ENCODE measurements at regions not wholly inside any gene's neighbourhood (a gene's known extent, or its start where the extent isn't known, plus 50 kb on each side); places are given as distances from the start of the nearest gene placed in this dataset.

DNA sequence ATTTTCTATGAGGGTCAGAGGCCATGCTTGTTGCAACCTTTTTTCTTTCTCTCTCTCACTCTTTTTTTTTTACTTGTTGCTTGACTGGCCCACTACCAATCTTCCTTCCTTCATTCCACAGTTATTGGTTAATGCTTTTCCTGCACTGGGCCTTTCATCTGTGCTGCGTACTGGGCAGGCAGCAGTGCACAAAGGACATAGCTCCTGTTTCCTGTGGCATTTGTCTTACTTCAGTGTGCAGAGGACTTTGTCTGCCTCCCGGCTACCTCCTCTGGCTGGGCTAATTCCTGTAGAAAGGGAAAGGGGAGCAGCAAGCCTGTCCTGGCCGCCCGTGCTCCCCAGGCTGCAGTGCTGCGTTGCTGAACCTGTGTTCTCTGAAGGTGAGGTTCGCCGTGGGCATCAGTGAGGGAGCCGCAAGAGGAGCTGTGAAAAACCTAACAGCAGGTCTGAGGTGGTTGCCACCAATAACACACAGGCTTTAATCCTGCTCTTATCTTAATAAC is 93.7 kb upstream of the RGMA start:
- no peak for ATAC-seq
- Mint-ChIP-seq H3K27ac (no peak overlapping the region), H3K4me3 (no peak overlapping the region), H3K4me1 (peaks cover 0 to 3% (median 0%) of the 10 kb centered on the region in 7 donors), H3K36me3 (no peaks in the 10 kb centered on the region), H3K9me3 (peaks cover 0 to 1% (median 0%) of the 10 kb centered on the region in 11 donors), H3K27me3 (peaks cover 0 to 15% (median 7%) of the 10 kb centered on the region in 5 donors)
- no peak overlapping the region for H3K27ac ChIP-seq (ENCODE audit: low read depth, low read length)
- ChIA-PET POLR2A (no interaction called here), CTCF (no interaction called here)
- no peaks in the 10 kb centered on the region for H3K9me3 ChIP-seq (ENCODE audit: control insufficient read depth in 2 of 3, low read length in 3 of 3)
- intact Hi-C loops (cut with micrococcal nuclease): no loop called here
- H3K4me3 ChIP-seq (ENCODE audit: low read length): no peak overlapping the region
- H3K27me3 ChIP-seq (ENCODE audit: control insufficient read depth in 2 of 2, insufficient read depth in 2 of 2, low read length in 2 of 2): no peaks in the 10 kb centered on the region
- no peaks in the 10 kb centered on the region for H3K36me3 ChIP-seq (ENCODE audit: control insufficient read depth in 2 of 3, insufficient read depth in 3 of 3, low read length in 3 of 3)
- DNase-seq: no peak
- no peaks in the 10 kb centered on the region for H3K4me1 ChIP-seq (ENCODE audit: control insufficient read depth in 2 of 2, insufficient read depth in 2 of 2, low read length in 2 of 2)

DNA sequence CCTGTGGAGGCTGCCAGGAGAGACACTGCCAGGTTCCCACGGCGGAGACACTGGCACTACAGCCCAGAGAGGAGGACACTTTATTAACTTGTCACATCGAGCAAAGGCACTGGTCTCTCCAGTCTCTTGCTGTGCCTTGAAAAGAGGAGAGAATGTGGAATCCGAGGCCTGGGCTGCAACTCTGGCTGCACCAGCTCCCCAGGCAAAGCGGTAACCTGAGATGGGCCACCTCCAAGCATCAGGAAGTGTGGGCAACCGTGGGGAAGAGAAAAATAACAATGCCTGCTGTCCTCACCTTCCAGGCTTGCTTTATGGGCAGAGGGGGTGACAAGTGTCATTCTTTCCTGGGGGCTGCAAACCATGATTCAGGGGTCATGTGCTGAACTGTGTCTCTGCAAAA is 91.6 kb upstream of the RGMA start:
- ChIA-PET POLR2A (no interaction called here), CTCF (no interaction called here)
- Histone ChIP-seq H3K36me3 (ENCODE audit: control insufficient read depth in 2 of 3, insufficient read depth in 3 of 3, low read length in 3 of 3) (no peaks in the 10 kb centered on the region), H3K4me3 (ENCODE audit: low read length) (no peak overlapping the region), H3K4me1 (ENCODE audit: control insufficient read depth in 2 of 2, insufficient read depth in 2 of 2, low read length in 2 of 2) (no peaks in the 10 kb centered on the region), H3K27me3 (ENCODE audit: control insufficient read depth in 2 of 2, insufficient read depth in 2 of 2, low read length in 2 of 2) (no peaks in the 10 kb centered on the region), H3K9me3 (ENCODE audit: control insufficient read depth in 2 of 3, low read length in 3 of 3) (no peaks in the 10 kb centered on the region), H3K27ac (ENCODE audit: low read depth, low read length) (no peak overlapping the region)
- Mint-ChIP-seq H3K36me3 (no peaks in the 10 kb centered on the region), H3K9me3 (peaks cover 0 to 3% (median 0%) of the 10 kb centered on the region in 11 donors), H3K4me3 (no peak overlapping the region), H3K4me1 (peaks cover 0 to 4% (median 0%) of the 10 kb centered on the region in 7 donors), H3K27me3 (peaks cover 3 to 11% (median 6%) of the 10 kb centered on the region in 5 donors), H3K27ac (no peak overlapping the region)
- DNase-seq: no peak
- intact Hi-C loops (cut with micrococcal nuclease): no loop called here
- no peak for ATAC-seq

DNA sequence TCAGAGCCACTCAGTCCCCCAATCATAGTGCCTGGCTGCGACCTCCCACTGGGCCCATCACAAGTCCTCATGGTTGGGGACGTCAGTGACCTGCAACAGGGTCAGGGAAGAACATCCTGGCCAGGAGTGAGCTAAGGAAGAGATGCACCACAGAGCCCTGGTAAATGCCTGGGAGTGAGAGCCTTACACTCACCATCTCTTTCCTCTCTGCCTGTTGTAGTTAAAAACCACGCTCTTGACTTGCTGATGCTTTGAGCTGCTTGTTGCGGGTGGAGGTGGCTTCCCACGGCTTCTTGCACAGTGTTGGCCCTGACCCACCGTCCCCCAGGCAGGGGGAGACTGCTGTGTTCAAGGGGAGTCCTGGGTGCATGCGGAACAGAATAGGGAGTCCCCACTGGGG is 91.1 kb upstream of the RGMA start:
- DNase-seq (no peak), ATAC-seq (no peak)
- Histone ChIP-seq H3K27me3 (ENCODE audit: control insufficient read depth in 2 of 2, insufficient read depth in 2 of 2, low read length in 2 of 2) (no peaks in the 10 kb centered on the region), H3K27ac (ENCODE audit: low read depth, low read length) (no peak overlapping the region), H3K4me1 (ENCODE audit: control insufficient read depth in 2 of 2, insufficient read depth in 2 of 2, low read length in 2 of 2) (no peaks in the 10 kb centered on the region), H3K4me3 (ENCODE audit: low read length) (no peak overlapping the region), H3K9me3 (ENCODE audit: control insufficient read depth in 2 of 3, low read length in 3 of 3) (no peaks in the 10 kb centered on the region), H3K36me3 (ENCODE audit: control insufficient read depth in 2 of 3, insufficient read depth in 3 of 3, low read length in 3 of 3) (no peaks in the 10 kb centered on the region)
- CTCF ChIA-PET: no interaction called here
- Mint-ChIP-seq H3K27ac (no peak overlapping the region), H3K27me3 (peaks cover 0 to 17% (median 12%) of the 10 kb centered on the region in 5 donors), H3K4me3 (no peak overlapping the region), H3K4me1 (peaks cover 0 to 4% (median 0%) of the 10 kb centered on the region in 7 donors), H3K36me3 (no peaks in the 10 kb centered on the region), H3K9me3 (peaks cover 0 to 5% (median 0%) of the 10 kb centered on the region in 11 donors)
- POLR2A ChIA-PET: no interaction called here
- intact Hi-C loops (cut with micrococcal nuclease): no loop called here

DNA sequence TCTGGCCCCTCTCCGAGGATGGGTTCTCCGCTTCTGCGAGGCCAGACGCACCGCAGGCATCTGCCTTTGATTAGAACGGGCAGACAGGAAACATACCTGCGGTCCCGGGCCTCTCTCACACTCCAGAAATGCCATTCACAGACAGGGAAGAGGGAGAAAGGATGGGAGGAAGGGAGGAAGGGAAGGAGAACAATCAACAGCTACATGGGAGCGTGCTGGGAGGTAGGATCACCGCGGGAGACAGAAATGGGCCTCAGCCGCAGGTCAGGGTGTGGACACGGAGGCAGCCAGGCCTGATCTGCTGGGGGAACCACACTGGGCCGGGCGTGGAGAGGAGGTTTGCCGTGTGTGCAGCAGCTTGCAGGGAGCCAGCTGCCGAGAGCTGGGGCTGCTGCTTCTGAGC is 90.7 kb upstream of the RGMA start:
- Mint-ChIP-seq H3K4me1 (peaks cover 0 to 4% (median 0%) of the 10 kb centered on the region in 7 donors), H3K27ac (no peak overlapping the region), H3K27me3 (peaks cover 0 to 19% (median 15%) of the 10 kb centered on the region in 5 donors), H3K9me3 (peaks cover 0 to 5% (median 0%) of the 10 kb centered on the region in 11 donors), H3K36me3 (no peaks in the 10 kb centered on the region), H3K4me3 (no peak overlapping the region)
- ChIA-PET POLR2A (no interaction called here), CTCF (no interaction called here)
- Histone ChIP-seq H3K4me3 (ENCODE audit: low read length) (no peak overlapping the region), H3K4me1 (ENCODE audit: control insufficient read depth in 2 of 2, insufficient read depth in 2 of 2, low read length in 2 of 2) (no peaks in the 10 kb centered on the region), H3K36me3 (ENCODE audit: control insufficient read depth in 2 of 3, insufficient read depth in 3 of 3, low read length in 3 of 3) (no peaks in the 10 kb centered on the region), H3K9me3 (ENCODE audit: control insufficient read depth in 2 of 3, low read length in 3 of 3) (no peaks in the 10 kb centered on the region), H3K27me3 (ENCODE audit: control insufficient read depth in 2 of 2, insufficient read depth in 2 of 2, low read length in 2 of 2) (no peaks in the 10 kb centered on the region), H3K27ac (ENCODE audit: low read depth, low read length) (no peak overlapping the region)
- intact Hi-C loops (cut with micrococcal nuclease): no loop called here
- ATAC-seq (no peak), DNase-seq (no peak)

DNA sequence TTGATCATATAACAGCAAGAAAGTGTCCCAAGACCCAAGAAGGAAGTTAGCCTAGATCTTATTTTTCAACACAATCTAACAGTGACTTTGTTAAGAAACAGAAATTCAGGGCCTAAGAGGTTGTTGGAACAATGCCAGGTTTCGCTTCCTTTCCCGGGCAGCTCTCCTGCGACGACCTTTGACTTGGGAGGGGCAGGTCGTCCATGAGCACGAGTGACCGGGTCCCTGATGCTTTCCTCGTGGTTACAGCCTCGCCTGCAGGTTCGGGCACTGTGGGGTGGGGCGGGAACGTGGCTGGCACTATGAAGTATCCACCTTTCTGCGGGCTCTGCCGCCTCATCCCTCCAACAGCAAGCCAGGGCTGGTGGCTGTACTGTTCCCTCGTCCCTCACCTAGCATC is 90.1 kb upstream of the RGMA start:
- DNase-seq (peak in 1 of 9 donors; percentile 4), ATAC-seq (peak; percentile 65)
- Histone ChIP-seq H3K9me3 (ENCODE audit: control insufficient read depth in 2 of 3, low read length in 3 of 3) (no peaks in the 10 kb centered on the region), H3K27ac (ENCODE audit: low read depth, low read length) (no peak overlapping the region), H3K27me3 (ENCODE audit: control insufficient read depth in 2 of 2, insufficient read depth in 2 of 2, low read length in 2 of 2) (no peaks in the 10 kb centered on the region), H3K4me1 (ENCODE audit: control insufficient read depth in 2 of 2, insufficient read depth in 2 of 2, low read length in 2 of 2) (no peaks in the 10 kb centered on the region), H3K36me3 (ENCODE audit: control insufficient read depth in 2 of 3, insufficient read depth in 3 of 3, low read length in 3 of 3) (no peaks in the 10 kb centered on the region), H3K4me3 (ENCODE audit: low read length) (no peak overlapping the region)
- intact Hi-C loops (cut with micrococcal nuclease): no loop called here
- Mint-ChIP-seq H3K36me3 (no peaks in the 10 kb centered on the region), H3K27me3 (peaks cover 0 to 21% (median 17%) of the 10 kb centered on the region in 5 donors), H3K4me1 (peaks cover 0 to 5% (median 0%) of the 10 kb centered on the region in 7 donors), H3K27ac (no peak overlapping the region), H3K9me3 (peaks cover 0 to 9% (median 1%) of the 10 kb centered on the region in 11 donors), H3K4me3 (no peak overlapping the region)
- ChIA-PET POLR2A (no interaction called here), CTCF (no interaction called here)

DNA sequence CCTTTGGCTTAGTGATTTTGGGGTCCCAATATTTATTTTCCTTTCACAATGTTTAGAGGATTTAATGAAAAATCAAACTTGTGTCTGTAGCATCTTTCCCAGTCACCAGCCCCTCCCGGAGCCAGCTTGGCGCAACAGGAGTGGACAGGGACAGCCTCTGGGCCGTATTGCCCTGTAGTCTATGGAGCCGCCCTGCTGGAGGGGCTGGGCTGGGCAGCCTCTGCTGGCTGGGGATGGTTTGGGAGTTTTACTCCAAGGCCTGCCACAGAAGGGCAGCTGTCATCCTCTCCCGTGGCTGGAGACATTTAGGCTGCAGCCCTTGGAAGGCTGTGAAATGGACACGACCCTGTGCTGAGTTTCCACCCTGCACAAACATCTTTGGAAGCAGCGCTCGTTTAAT is 89.4 kb upstream of the RGMA start:
- H3K27me3 Mint-ChIP-seq: peaks cover 0 to 24% (median 17%) of the 10 kb centered on the region in 5 donors
- no peak overlapping the region for H3K27ac Mint-ChIP-seq
- ATAC-seq (no peak), DNase-seq (no peak)
- Histone ChIP-seq H3K27ac (ENCODE audit: low read depth, low read length) (no peak overlapping the region), H3K4me3 (ENCODE audit: low read length) (no peak overlapping the region), H3K27me3 (ENCODE audit: control insufficient read depth in 2 of 2, insufficient read depth in 2 of 2, low read length in 2 of 2) (no peaks in the 10 kb centered on the region), H3K9me3 (ENCODE audit: control insufficient read depth in 2 of 3, low read length in 3 of 3) (no peaks in the 10 kb centered on the region), H3K4me1 (ENCODE audit: control insufficient read depth in 2 of 2, insufficient read depth in 2 of 2, low read length in 2 of 2) (no peaks in the 10 kb centered on the region), H3K36me3 (ENCODE audit: control insufficient read depth in 2 of 3, insufficient read depth in 3 of 3, low read length in 3 of 3) (no peaks in the 10 kb centered on the region)
- peaks cover 0 to 9% (median 1%) of the 10 kb centered on the region in 11 donors for H3K9me3 Mint-ChIP-seq
- no peaks in the 10 kb centered on the region for H3K36me3 Mint-ChIP-seq
- H3K4me3 Mint-ChIP-seq: no peak overlapping the region
- POLR2A ChIA-PET: no interaction called here
- peaks cover 0 to 5% (median 0%) of the 10 kb centered on the region in 7 donors for H3K4me1 Mint-ChIP-seq
- CTCF ChIA-PET: no interaction called here
- intact Hi-C loops (cut with micrococcal nuclease): no loop called here

DNA sequence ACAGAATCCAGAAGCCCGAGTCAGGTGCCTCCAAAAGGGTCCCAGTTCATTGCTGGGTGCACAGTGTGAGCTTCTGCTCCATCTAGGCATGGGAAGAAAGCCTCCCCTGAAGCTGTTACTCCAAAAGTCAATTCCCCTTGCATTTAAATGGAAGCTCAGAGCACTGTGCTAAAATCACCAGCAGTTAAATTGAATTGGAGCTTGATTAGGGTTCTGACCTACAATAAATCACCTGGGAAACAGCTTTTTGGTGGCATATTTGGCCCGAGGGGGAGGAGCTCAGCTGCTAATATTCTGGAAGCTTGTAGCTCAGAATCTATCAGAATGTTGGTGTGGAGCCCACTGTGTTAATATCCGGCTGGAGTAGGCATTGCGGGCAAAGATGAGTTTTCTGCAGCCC is 87.1 kb upstream of the RGMA start:
- Histone ChIP-seq H3K9me3 (ENCODE audit: control insufficient read depth in 2 of 3, low read length in 3 of 3) (no peaks in the 10 kb centered on the region), H3K4me3 (ENCODE audit: low read length) (no peak overlapping the region), H3K27me3 (ENCODE audit: control insufficient read depth in 2 of 2, insufficient read depth in 2 of 2, low read length in 2 of 2) (peaks cover 0 to 6% of the 10 kb centered on the region in 2 donors), H3K4me1 (ENCODE audit: control insufficient read depth in 2 of 2, insufficient read depth in 2 of 2, low read length in 2 of 2) (no peaks in the 10 kb centered on the region), H3K27ac (ENCODE audit: low read depth, low read length) (no peak overlapping the region), H3K36me3 (ENCODE audit: control insufficient read depth in 2 of 3, insufficient read depth in 3 of 3, low read length in 3 of 3) (no peaks in the 10 kb centered on the region)
- CTCF ChIA-PET: no interaction called here
- intact Hi-C loops (cut with micrococcal nuclease): no loop called here
- ATAC-seq (no peak), DNase-seq (no peak)
- Mint-ChIP-seq H3K36me3 (no peaks in the 10 kb centered on the region), H3K27me3 (peaks cover 6 to 41% (median 31%) of the 10 kb centered on the region in 5 donors), H3K4me1 (peaks cover 0 to 5% (median 0%) of the 10 kb centered on the region in 7 donors), H3K9me3 (peaks cover 0 to 14% (median 5%) of the 10 kb centered on the region in 11 donors), H3K4me3 (no peak overlapping the region), H3K27ac (no peak overlapping the region)
- POLR2A ChIA-PET: no interaction called here

Data from naive thymus-derived CD4-positive, alpha-beta T cell (primary cell).